Mesenteric fat pad (tissue), 1 donor: ENCODE measurements at regions not wholly inside any gene's neighbourhood (a gene's known extent, or its start where the extent isn't known, plus 50 kb on each side); places are given as distances from the start of the nearest gene placed in this dataset.

Experiments used
- DNase-seq: peaks from one replicate; pipeline ENCODE4 v3.0.0-alpha.2; 2020; ENCODE audit warnings: low spot score
- donor health status: DM: yes; HTN: yes; CAD: no.

DNA sequence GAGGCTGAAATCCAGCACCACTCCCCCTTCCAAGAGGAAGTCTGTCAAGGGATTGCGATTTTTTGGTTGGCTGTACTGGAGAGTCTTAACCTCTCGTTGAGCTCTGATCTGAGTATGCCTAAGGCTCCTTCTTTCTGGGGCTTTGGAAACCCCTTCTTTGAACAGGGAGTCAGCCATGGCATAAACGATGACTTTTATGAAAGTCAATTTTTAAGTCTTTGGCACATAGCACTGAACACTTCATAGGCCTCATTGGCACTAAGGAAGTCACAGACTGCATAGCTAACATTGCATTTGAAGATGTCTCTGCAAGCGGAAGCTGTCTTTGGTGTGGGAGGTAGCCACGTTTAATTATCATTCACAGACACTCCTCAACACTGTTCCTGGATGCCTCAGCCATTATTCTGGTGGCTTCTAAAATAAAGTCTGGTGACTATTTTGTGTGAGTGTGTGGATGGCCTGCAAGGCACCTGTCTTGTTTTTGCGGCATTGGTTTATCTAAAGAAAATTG is 148.2 kb upstream of the NCK2 start:
- DNase-seq: no peak

DNA sequence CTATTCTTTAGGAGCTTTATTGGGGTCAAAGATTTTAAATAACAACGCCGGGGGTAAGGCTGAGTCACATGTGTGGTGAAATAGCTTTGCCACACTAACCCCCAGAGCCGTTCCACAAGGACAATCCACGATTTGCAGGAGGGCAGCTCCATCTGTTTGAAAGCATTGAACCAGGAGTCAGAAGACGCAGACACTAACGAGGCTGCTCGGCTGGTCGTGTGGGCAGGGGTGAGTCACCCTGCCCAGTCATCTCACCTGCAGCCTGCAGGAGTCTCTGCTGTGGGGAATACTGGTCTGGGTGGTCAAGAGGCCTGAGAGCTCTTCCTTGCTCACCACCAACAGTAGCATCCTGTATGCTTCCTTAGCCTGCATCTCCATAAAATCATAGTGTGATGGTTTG is 149.2 kb upstream of the NCK2 start:
- peak; percentile 65 for DNase-seq

DNA sequence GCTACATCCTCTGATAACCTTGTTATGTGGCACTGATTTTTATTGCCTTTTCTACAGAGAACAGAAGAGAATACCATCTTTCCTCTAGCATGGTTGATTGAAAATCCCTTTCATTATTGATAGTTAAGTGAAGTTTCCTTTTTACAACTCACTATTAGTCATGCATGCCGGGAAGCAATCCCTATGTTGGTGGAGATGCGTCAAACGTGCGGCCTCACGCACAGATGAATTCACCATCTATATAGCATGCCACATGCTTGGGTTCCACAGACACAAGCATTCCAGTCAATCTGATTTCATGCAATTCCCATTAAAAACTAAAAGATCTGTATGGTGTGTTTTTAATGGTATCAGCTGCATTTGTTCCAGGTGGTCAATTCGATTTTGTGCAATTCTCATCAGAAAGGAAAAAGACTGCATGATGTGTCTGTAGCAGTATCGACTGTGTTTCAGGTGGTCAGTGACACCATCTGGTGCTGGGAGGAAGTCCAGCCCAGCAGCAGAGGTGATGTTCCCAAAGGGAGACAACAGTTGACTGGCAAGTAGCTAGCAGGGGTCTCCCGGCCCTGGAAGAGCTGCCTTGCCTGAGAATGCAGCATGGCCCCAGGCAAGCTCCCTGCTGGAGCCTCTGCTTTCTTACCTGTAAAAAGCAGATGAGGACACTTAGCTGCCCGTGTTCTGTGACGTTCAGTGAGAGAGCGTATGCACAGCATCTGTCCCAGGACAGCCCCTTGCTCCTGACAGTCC is 151.3 kb upstream of the NCK2 start:
- DNase-seq: no peak

DNA sequence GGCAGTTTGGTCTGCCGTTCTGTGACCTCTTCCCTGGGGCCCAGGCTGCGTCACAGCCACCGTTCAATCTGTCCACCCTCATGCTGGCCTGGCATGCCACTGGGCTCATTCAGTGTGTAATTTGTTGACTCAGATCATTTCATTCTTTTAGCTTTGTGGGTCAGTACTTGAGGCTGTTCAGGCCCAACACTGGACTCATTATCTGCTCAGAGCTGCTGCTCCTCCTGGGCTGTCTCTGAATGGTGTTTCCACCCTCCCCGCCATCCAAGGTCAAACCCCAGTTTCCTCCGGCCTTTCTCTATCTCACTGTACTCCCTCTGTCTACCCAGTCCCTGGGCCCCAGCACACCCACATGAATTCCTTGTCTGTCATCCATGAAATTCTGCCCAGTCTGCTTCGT is 152.4 kb upstream of the NCK2 start:
- no peak for DNase-seq

DNA sequence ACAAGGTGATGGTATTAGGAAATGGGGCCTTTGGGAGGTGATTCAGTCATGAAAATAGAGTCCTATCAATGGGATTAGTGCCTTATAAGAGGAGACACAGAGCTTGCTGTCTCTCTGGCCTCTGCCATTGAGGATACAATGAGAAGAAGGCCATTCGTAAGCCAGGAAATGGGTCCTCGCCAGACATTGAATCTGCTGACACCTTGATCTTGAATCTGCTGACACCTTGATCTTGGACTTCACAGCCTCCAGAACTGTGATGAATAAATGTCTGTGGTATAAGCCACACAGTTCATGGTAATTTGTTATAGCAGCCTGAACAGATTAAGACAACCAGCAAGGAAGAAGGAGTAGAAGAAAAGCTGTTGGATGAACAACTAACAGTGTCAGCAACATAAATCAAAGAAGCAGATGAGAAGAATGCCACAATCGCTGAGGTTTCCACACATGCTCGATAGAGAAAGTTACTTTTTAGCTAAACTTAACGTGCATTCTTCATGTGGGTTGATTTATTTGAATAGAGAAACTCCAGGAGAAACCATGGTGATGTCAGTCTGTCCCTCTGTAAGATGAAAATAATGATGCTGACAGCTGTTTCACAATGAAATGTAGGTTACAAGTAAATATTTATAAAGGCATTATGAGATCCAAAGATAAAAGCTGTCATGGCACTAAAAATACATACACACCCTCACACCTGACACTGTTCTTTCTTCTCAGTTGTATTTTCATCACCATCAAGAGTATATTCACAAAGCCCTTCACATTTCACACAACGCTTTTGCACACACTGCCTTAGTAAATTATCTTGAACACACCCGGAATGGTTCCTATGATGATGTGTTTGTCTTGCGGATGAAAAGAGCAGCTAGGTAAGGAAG is 153.7 kb upstream of the NCK2 start:
- no peak for DNase-seq

DNA sequence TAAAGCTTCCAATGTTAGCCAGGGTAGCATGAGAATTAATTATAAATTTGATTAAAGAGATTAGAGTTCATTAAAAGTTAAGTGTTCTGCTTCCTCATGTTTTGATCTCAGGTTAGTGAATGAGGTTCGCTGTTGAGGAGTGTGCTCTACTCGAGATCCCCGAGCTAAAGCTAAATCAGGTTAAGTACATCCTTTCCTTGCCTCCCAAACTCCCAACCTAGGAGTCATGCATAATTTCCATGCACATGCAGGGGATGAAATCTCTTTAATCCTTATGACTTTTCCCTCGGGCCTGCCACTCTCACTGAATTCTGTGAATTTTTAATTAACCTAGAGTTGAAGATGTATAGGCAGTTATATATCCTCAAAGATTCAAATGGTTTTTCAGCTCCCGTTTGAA is 156.1 kb upstream of the NCK2 start:
- no peak for DNase-seq

DNA sequence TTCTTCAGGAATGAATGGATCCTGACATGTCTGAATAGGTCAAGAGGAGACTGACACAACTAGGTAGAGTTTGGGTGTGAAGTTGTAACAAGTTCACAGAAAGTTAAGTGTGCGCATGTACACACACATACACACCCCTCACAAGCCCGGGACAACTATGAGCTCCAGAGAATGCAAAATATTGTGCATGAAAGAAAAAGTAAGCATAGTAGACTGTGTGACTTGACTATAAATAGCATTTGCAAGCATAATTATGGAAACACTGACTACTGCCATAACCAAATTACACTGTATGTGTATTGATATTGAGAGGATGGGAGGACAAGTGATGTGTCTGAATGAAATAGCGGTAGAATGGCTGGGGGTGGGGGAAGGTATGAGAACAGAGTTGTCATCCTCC is 157.1 kb upstream of the NCK2 start:
- DNase-seq: no peak

DNA sequence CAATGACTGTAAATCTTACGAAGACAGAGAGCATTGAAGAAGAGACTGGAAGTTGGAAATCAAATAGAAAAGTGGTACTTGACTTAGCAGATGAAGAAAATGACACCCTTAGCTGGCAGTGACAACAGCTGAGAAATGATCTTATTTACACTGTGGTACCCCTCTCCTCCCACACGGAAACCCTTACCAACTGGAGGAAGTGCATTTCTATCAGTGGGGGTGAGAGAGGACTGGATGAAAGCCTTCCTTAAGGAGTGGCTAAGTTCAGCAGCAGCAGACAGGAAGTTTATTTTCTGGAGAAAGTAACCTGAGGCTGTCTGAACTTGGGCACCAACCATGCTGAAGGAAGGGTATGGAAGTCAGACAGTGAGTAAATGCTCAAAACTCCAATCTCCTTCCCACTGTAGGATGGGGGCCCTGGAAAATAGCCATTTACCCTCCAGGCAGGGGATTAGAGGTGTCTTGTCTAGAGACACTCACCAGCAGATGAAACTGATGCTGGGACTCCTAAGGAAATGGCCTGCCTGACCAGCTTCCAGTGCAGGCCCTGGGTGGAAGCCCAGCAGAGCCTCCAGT is 160.2 kb upstream of the NCK2 start:
- DNase-seq: no peak

DNA sequence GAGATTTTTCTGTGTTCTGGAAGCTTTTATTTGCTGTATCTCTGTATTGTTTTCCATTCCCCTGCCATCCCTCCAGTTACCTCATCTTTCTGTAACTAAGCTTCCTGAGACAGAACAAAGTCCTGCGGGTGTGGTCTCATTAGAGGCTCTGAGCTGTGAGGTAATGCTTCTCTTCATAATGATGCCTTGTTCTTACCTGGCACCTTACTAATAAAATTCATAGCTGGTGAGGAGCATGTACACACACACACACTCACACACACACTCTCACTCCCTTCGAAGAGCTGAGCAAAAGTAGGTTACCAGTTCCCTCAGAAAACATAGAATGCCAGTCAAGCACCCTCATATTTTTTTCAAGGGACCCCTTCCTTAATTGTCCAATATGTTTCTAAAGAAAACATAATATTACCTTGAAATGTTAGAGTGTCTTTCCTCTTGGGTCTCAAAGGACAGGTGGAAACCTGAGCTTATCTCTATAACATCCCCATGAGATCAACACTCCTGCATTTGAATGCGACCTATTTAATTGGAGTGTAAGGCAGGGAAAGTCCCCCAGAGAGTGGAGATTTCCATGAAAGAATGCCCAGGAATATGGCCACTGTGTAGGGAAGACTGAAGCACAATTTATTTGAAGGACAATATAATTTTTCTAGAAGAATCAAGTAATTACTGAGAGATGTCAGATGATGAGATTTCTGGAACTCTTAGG is 161.6 kb upstream of the NCK2 start:
- DNase-seq: no peak

DNA sequence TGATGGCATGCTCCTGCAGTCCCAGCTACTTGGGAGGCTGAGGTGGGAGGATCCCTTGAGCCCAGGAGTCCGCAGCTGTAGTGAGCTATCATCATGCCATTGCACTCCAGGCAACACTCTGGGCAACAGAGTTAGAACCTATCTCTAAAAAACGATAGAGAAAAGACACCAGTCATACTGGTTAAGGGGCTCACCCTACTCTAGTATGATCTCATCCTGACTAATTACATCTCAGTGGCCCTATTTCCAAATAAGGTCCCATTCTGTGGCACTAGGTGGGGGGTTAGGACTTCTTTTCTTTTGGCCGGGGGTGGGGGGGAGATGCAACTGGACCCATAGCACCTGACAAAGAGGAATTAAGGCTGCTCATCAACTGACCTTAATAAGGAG is 163.2 kb upstream of the NCK2 start:
- DNase-seq: no peak

DNA sequence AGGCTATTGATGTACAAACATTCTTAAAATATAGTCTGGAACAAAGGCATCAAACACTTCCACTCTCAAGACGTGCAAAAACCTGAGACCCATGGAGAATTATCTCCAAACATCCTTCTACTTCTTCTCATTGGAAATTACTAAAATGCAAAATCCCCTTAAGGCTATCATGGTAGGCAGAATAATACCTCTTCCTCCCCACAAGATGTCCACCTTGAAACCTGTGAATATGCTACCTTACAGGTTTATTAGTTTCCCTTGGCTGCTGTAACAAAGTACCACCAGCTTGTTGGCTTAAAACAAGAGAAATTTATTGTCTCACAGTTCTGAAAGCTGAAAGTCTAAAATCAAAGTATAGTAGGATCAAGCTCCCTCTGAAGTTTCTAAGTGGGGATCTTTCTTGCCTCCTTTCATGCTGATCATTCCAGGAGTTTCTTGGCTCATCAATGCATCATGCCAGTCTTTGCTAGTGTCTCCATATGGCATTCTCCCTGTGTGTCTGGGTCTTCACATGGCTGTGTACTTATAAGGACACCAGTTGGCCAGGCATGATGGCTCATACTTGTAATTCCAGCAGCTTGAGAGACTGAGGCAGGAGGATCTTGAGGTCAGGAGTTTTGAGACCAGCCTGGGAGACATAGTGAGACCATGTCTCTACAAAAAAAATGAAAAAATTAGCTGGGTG is 163.7 kb upstream of the NCK2 start:
- DNase-seq: no peak

DNA sequence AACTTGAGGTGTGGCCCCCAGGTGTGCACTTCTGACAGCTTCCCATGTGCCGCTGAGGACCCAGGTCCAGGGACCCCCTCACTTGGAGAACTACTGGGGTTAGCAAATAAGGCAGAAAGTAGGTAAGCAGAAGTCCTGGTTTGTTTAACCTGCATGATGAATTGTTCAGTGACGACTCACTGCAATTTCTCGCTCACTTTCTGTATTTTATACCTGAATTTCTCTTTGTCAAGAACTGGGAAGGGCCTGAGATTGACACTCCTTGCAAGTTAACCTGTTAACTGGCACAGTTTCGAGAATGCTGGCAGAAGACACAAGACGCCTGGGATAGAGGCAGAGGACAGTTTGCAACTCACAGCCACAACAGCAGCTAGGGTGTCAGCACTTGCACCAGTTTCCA is 164.5 kb upstream of the NCK2 start:
- DNase-seq: no peak

DNA sequence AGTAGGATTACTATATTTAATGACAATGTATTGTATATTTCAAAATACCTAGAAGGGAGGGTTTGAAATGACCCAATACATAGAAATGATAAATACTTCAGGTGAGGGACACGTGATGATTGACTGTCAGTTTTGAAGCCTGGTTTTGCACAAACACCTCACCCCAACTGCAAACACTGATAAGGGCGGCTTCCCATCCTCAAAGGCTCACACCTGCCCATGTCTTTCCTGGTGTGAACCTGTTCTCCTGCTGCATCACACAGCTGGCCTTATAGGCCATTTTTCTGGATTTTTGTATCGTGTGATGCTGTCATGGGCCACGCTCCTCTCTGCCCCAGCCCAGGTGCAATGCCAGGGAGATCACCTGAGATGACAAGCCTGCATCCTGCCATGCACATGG is 166.5 kb upstream of the NCK2 start:
- DNase-seq: no peak

DNA sequence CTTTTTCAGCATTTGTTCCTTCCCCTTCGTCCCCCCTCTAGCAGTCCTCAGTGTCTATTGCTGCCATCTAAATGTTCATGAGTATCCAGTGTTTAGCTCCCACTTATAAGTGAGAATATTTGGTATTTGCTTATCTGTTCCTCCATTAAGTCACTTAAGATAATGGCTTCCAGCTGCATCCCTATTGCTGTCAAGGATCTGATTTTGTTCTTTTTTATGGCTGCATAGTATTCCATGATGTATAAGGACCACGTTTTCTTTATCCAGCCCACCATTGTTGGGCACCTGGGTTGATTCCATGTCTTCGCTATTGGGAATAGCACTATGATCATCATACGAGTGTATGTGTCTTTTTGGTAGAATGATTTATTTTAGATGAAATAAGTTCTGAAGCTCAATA is 166.9 kb upstream of the NCK2 start:
- DNase-seq: no peak

DNA sequence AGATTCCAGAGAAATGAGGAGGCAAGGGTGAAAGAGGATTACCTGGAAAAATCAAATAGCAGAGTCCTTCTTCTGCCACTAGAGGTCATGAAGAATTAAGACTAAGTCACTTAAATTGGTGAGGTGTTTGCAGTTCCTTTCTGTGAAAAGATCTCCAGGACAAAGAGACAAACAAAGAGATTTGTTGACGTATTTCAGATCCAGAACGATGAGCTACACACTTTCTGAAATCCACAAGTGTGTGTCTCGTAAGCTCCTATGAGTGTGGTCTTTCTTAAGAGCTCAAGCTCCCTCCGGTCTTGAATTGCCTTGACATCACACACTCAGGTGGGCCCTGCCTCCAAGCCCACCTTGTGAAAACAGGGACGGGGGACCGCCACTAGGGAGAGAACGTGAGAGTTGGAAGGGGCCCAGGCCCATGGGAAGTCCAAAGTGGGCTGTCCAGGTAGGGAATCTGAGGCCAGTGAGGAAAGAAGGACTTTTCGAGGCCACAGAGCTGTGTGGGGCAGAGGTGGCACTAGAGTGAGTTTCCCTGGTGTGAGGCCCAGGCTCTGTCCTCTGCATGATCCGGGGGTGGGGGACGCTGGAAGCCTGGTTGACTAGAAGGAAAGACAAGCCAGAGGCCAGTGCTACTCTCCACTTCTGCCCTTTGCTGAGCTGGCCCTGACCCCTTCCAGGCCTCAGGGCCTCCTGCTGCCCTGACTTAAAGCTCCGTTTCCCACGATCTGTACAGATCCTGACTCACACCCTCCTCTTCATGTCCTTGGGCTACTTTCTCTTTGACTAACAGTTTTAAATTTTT is 168.1 kb upstream of the NCK2 start:
- no peak for DNase-seq

DNA sequence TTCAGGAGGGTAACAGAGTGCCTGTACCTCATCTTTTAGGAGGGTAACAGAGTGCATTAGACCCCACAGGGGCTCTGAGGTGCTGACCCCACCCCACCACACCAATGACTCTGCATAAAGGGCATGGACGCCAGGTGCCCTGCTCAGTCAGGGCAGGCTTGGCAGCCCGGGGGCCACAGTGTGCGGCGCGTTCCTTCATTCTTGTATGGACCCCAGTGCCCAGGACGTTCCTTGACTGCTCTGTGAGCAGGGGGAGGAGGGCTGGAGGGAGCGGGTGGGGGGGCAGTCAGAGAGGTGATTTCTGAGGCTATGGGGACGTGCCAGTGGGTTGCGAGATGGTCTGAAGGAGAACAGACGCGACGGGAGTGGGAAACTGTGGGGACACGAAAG is 168.7 kb upstream of the NCK2 start:
- DNase-seq: no peak

DNA sequence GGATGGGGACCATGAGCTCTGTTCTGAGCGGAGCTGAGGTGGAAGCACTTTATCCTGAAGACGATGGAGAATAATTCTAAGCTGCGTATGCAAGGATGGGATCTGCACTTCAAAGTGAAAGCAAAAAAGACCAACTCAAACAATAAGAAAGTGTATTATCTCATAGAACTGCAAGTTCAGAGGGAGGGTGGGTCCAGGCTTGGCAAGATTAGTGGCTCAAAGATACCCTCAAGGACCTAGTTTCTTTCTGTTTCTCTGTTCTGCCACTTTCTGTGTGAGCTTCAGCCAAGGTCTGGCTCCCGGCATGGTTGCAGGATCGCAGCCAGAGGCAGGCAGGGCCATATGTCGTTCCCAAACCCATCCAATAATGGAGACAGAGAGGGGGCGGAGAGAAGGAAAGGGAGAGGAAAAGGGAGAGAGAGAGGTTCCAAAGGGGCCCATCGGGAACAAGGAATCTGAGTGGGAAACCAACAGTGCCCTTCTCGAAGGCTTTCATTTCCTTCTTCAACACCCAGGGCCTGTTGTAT is 169.2 kb upstream of the NCK2 start:
- no peak for DNase-seq

DNA sequence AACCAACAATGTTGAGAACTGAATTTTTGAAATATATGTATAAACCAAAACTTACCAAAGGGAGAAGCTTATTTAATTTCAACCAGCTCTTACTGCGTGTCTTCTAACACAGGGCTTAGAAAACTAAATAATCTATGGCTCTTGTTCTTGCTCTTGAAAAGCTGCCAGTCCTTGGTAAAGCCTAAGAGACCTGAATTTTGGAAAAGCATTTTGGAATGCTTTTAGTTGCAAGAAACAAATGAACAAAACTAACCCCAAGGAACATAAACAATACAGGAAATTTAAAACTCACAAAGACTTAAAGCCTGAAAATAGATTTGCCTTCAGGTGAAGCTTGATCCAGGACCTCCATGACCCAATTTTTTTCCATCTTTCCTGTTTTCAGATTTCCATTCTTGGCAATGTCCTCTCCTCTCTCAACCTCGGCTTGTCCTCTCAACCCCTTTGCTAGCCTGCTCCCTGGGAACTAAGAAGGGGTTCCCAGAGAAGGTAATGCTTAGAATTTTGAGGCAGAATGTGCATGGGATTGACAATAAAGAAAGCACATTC is 169.8 kb upstream of the NCK2 start:
- DNase-seq: no peak

DNA sequence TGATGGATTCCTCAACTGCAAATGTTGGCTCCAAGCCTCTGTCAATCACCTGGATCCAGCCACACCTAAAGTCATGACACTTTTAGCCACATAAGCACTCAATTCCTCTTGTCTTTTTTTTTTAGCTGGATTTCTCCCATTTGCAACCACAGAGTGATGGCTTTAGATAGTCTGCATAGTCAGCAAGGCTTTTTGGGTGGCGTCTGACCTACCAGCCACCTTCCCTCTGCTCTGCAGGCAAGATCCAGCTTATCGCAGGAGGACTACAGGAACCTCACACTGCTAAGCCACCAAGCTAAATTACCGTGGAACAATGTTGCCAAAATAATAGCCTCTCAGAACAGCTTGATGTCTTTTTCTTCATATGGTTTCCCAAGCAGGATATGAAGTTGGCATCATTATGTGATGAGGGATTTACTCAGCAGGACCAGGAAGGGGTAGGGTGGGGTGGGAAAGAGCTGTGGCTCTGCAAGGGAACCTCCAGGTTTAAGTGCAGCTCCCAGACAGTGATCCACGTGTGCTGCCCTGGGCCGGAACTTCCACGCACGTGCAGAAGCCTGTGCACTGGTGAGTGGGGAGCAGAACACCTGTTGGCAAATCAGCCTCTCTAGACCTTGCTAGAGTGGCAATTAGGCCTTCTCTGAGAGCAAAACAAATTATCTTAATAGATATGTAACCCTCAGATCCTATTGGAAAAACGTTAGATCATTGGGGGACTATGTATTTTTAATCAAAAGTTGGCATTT is 170.6 kb upstream of the NCK2 start:
- DNase-seq: no peak
